RPMI7951 (cell line): ENCODE measurements at regions not wholly inside any gene's neighbourhood (a gene's known extent, or its start where the extent isn't known, plus 50 kb on each side); places are given as distances from the start of the nearest gene placed in this dataset.
"Not testable (repeated sequence)": the region's sequence is repeated elsewhere in the genome, so short reads cannot be mapped to it uniquely, and the experiment has no call there.

Experiments
- DNase-seq: peaks from one replicate; pipeline ENCODE4 v3.0.0-alpha.2; 2012; ENCODE audit warnings: low read depth

DNA sequence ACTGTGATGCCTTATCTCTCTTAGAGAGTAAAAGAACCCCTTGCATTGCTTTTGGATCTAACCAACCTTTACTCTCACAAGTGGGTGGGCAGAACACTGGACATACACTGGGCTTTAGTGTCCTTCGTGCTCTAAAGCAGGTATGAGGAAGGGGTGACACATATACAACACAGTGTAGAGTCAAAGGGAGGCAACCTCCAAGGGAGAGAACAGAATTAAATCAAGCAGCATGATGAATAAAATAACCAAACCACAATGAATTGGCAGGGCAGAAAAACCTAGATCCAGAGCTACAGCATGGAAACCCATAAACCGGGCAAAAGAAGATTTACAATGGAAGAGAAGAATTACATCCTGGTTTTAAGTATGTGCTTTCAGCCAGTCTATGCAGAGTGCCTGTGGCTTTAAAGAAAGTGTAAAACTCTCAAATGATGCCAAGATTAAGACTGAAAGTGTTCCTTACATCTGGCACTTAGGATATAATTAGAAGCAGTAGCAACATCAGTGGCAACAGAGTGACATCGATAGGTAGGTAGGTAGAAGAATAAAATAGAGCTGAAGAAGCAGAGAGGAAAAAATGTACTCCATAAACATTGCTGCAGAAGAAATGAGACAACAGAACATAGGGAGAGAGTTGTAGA, 191.7 kb upstream of the ZC3H15 start:
- DNase-seq: no peak

DNA sequence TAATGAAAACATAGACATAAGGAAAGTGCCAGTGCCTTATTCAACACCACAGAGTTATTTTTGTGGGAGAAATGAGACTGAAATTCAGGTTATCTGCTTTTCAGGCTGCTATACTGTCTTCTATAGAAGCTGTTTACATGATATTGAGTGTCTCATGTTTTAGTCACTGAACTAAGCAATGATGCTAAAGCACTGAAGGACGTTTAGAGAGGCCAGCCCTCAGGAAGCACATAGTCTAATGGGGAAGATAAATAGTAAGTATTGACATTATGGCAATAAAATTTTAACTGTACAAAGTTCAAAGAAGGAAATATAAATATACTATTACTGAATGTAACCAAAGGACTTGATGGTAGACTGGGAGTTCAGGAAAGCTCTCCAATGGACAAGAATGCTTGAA, 186.4 kb upstream of the ZC3H15 start:
- DNase-seq: no peak

DNA sequence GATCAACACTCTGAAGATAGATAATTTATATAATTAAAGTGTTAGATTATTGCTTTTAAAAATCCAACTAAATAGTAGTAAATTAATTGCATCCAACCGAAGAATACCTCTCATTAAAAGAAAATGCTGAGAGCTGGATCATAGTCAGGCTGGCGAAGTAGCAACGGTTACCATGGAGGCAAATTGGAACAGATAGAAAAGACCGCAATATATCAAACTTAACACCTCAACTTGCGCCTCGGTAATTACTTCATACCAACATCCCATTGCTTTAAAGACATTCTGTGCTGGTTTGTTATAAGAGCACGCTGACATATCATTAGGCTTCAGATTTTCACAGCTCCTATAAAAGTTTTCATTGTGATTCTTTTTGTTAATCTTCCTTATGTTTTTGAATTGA, 183.8 kb upstream of the ZC3H15 start:
- DNase-seq: no peak

DNA sequence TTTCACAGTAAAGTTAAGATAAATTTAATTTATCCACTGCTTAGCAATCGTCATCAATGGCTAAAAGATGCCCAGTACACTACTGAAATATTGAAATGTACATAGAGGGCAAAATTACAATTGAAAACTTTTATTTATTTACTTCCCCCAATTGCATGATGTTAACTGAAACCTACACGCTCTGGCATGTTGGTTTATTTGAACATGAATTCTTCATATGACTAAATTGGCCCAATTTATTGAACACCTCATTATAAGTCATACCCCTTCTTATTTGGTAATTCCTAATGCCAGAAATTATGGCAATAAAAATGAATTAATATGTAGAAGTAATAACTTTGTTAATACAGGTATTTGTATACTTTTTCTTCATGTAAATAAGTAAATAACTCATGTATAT, 183.0 kb upstream of the ZC3H15 start:
- DNase-seq: no peak

DNA sequence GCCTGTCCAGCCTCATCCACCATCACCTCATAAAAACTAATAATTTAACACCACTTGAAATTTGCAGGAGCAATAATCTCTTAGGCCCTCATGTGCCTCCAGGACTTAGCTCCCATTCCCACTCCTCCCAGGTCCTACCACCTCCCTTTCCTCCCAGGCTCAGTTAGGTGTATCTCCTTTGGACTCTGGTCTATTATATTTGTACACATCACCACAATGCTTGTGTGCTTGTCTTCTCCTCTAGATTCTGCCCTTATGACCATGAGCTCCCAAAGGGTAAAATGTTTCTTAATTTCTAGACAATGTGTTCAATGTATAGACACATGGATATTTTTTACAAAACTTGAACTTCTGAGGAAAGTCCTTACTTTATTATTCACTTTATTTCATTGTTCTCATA, 182.0 kb upstream of the ZC3H15 start:
- DNase-seq: no peak

DNA sequence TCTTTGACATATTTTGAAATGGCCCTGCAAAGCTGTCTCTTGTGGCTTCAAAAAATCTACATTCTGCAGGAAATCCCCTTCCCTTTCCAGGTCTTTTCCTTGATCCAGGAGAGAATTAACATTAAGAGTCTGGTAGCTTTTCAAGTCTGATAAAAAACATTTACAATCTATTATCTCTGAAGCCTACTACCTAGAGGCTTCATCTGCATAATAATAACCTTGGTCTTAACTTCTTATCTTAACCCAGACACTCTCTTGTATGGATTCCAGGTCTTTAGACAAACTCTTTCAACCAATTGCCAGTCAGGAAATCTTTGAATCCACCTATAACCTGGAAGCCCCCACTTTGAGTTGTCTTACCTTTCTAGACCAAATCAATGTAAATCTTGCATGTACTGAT, 179.3 kb upstream of the ZC3H15 start:
- no peak for DNase-seq

DNA sequence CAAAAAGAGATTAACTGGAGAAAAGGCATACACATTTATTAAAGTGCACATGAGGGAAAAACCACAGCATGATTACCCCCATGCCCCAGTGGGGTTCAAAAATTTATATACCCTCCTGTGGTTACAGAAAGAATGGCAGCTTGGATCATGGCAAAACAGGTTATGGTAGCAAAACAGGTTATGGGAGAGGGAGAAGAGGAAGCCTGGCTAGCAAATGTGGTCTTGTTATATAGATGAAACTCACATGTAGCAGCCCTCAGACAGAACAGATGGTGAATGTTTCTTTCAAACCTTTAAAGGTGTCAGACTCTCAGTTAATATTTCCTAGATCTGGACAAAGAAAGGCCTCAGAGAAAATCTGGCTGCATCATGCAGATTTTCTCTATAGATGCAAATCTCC, 178.2 kb upstream of the ZC3H15 start:
- DNase-seq: no peak

DNA sequence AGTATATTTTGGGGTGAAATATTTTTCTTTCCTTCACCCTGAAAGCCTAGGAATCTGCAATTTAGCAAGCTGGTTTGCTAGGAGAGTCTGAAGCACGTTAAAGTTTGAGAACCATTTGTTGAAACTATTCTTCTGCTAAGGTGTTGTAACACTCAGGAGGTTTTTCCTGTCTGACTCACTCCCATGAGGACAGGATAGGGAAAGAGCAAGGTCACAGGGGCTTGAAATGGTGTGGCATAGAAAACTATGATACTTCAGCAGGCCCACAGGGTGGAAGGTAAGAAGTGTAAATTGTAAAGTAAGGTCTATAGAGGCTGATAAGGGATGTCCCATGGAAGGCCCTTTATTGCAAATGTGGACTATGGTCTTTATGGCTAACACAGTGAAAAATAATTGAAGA, 177.7 kb upstream of the ZC3H15 start:
- DNase-seq: no peak

DNA sequence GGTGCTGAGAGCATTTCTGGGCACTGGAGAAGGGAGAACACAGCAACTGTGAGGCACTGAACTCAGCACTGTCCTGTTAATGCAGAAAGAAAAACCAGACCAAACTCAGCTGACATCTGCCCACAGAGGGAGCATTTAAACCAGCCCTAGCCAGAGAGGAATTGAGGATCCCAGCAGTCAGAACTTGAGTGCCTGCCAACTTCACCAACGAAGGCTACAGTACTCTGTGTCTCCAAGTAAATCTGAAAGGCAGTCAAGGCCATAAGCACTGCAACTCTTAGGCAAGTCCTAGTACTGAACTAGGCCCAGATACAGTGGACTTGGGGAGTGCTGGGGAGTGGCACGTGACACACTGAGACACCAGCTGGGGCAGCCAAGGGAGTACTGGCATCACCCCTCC, 176.2 kb upstream of the ZC3H15 start:
- no peak for DNase-seq

DNA sequence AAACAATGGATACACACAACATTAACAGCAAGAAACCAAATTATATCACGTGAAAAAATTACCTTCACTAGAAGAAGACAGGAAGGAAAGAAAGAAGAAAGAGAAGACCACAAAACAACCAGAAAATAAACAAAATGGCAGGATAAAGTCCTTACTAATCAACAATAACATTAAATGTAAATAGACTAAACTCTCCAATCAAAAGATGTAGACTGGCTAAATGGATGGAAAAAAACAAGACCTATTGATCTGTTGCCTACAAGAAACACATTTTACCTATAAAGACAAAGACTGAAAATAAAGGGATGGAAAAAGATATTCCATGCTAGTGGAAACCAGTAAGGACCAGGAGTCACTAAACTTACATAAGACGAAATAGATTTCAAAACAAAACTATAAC, 167.0 kb upstream of the ZC3H15 start:
- no peak for DNase-seq

DNA sequence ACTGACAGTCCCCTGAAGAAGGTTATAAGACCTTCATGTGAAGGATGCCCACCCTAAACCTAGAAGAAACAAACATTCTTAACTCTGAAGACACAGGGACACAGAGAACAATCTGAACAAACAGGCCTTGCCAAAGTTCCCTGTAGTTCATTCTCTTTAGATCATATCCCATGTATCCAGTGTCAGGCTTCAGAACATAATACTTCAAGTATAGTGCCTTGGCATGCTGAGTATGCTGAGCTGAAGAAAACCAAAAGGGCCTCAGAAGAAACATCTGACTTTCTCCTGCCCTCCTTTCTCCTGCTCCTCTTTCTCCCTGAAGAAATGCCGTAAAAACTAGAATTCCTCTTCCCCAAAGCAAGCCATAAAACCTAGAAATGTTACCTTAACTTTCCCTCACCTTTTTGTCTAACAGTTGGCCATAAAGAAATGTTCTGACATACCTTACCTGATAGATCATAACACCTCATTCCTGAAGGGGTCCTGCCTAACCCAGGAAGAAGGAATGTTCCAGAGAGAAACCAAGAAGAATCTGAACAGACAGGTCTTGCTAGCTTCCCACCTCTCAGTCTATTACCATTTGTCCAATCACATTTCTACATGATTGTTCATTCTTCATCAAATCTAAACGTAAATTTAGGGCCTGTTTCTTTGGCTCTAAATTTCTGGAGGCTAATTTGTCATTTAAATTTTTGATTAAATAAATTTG, 160.1 kb upstream of the ZC3H15 start:
- DNase-seq: no peak

DNA sequence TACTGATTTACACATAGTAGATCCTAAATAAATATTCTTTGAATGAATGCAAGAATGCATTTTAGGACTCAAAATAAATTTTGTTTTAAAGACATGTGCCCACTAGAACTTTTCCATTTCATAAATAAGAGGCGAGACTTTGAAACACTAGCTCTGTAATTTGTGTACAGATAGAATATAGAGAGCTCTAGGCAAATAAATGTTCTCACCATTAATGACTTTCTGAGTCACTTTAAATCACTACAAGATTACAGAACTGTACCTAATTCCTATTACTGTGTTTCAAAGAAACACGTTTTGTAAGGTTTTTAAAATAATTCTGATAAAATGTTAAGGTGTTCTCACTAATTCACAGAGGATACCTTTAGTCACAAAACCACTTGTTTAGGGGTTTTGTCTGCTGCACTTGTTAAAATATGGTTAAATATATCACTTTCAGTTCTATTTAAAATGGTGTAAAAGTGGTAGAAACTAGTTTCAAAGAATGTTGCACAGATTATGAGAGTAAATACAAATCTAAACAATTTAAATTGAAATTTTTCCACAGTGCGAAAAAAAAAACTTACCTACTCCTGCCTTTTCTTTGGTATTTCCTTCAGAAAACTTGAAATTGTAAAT, 158.7 kb upstream of the ZC3H15 start:
- no peak for DNase-seq

DNA sequence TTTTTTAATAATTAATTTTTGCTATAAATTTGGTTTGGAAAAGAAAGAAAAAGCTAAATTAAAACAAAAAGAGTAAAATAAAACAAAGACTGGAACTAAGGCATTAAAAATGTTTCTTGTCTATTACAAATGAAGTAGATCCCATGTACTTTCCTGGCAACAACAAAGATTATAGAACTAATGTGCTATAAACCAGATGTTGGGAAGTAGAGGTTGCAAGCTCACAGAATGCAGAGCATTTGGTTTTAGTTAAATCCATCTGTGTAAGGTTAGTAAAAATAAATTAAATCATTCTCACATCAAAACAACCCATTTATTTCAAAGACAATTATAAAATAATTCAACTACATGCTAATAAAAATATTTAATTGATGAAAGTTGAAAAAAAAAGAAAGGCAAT, 157.2 kb upstream of the ZC3H15 start:
- no peak for DNase-seq

DNA sequence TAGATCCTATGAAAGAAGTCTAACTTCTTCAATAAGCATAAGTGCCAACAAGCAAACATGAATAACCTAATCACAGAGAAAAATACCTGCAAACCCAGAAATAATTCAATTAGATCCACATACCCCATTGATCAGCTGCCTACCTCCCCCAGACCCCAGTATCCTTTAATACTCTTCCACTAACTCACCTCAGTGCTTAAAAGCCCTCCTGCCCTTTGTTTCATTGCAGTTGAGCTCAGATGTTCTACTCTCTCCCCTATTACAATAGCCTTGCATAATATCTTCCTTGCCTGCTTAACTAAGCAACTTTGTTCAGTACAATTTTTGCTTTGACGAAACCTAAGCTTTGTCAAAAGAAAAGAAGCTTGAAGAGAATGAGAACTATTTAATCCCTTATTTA, 156.0 kb upstream of the ZC3H15 start:
- no peak for DNase-seq

DNA sequence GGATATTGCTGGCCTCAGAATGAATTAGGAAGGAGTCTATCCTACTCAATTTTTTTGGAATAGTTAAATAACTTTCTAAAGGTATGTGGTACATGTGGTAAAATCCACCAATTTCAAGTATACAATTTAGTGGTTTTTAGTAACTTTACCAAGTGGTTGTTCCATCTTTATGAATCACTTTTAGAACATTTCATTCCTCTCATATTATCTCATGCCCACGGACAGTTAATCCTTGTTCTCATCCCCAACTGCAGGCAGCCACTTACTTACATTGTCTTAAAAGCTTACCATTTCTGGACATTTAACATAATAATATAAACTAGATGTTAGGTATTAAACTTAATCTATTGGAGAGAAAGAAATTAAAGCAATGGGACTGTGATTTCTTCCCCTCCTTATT, 146.3 kb upstream of the ZC3H15 start:
- DNase-seq: no peak

DNA sequence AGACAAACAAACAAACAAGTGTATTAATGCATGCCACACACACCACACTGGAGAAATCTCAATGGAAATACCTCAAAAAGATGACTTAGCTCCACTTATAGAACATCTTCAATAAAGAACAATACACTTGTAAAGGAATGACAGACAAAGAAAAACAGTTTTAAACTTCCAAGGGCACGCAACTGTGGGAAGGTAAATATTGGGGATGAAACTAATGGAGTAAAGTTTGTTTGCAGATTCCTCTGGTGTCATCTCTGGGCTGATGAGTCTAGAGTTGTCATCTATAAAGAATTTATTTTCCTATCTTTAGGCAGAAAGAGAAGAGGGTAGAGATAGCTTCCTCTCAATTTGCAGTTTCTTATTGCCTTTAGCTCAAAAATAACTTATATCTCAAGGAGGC, 144.0 kb upstream of the ZC3H15 start:
- no peak for DNase-seq

DNA sequence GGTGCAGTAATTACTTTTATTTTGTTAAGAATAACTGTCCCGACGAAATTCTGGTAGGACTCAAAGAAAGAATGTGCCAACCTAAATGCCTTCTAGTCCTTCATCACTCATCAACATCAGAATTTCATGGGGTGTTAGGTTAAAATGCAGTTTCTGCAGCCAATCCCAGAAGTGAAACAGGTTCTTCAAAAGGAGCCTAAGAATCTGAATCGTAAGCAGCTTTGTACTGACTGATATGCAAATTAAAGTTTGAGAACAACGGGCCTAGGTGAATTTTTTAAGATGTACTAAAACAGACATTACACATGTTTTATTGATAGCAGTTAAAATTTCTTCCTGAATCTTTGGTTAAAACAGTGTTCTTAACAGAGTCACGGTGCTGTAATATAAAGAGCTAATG, 140.3 kb upstream of the ZC3H15 start:
- no peak for DNase-seq

DNA sequence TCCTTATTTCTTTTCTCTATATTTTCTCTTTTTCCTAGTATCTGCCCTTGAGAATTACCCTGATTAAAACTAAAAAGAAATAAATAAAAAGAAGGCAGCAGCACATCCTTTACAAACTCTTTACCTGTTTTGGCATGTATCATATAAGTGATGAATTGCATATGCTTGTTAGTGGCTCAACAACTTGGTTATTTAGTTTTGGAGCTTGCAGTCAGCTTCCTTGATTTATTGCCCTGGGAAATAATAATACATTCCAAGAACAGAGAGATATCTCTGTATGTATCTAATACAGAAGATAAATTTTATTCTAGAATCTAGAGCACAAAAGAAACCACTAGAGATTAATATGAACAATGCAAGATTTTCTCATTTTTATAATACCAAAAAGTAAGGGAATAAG, 139.8 kb upstream of the ZC3H15 start:
- no peak for DNase-seq

DNA sequence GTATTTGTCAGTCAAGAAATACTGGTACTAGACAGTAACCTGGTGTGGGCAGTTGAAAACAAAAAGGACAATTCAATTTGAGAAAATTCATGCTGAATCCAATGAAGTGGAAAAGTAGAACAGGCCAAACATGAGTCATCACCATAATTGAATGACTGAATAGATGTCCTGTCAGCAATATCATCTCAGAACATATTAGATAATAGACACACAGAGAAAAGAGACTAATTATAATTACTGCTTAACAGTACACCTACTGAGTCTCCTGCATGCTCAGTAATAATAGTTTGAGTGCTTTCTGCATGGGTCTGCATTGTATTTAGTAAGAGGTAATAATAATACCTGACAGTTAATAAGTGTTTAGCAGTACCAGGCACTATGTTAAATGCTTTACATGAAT, 138.6 kb upstream of the ZC3H15 start:
- DNase-seq: peak; percentile 5

DNA sequence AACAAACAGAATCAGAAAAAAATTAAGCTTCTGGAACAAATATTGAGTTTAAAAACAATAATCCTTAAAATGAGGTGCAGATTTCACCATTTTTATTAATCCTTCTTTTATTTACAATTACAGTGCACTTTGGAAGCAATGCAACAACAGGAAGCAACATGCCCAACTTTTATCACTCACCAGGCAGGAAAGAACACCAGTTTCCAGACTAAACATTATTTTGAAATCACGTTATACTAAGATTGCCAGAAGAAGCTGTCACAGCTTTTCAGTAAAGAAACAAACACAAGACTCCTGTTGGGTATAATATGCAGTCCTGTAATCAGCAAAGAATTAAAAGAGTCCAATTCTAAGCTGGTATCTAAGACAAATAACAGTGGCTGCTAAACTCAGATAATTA, 137.9 kb upstream of the ZC3H15 start:
- no peak for DNase-seq

DNA sequence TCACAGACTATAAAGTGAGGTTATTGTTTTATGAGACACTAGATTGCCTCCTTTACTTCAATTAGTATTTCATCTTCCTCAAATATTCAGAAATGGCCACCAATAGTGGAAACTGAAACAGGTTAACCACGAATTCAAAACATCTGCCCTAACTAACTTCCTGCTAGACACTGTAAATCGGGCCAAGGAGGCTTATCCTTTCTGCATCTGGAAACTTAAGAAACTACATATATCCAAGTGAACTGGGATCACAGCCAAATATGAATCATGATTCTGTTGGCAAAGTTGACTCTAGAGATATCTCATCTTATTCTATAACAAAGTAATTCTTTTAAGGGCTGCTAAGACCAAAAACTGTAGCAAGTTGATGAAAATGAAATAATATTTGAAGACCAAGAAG, 136.6 kb upstream of the ZC3H15 start:
- DNase-seq: peak; percentile 26

DNA sequence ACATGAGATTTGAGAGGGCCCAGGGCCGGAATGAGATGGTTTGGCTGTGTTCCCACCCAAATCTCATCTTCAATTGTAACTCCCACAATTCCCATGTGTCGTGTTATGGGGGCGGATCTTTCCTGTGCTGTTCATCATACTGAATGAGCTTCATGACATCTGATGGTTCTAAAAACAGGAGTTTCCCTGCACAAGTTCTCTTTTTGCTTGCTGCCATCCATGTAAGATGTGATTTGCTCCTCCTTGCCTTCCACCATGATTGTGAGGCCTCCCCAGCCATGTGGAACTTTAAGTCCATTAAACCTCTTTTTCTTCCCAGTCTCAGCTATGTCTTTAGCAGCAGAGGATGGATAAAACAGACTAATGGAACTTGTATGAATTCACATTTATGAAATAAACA, 131.9 kb upstream of the ZC3H15 start:
- not testable (repeated sequence) for DNase-seq

DNA sequence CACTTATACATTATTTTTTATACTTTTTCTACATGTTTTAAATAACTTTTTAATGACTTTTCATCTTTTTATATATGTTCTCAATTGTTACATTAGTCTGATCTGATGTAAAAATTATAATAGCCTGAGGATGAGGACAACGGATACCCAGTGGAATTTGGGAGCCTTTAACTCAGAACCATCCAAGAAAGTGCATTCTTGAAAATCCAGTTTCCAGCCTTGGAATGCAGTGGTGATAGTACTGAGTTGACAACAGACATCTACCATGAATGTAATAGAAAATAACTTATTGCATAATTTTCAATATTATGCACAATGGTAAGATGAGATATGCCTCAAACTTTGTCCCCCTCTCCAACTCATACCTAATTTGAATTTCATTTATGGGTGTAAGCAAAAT, 120.7 kb upstream of the ZC3H15 start:
- DNase-seq: no peak

DNA sequence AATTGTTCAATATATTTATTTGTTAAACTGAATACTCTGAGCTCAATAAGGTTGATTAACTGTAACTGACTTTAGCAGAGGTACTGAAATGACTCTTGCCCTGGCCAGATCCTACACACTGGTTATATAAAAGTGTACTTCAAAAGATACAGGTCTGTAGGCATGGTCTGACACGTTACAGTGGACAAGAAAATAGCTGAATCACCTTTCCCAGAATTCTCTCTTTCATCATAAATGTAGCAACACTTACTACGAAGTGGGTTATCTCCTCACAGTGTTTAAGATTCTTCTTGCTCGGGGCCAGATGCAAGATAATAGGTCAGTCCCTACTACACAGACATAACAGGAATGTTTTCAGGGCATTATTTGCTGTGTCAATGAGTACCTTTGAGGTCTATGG, 107.0 kb upstream of the ZC3H15 start:
- DNase-seq: no peak
